IPS-20b (cell line): ENCODE measurements at regions not wholly inside any gene's neighbourhood (a gene's known extent, or its start where the extent isn't known, plus 50 kb on each side); places are given as distances from the start of the nearest gene placed in this dataset.

ENCODE experiments used
- H3K27ac ChIP-seq: one replicate; pipeline ENCODE4 v1.5.1; 2013; ENCODE audit warnings: low read length
- H3K27me3 ChIP-seq: 2 replicates; pipeline ENCODE4 v1.6.1; 2013; ENCODE audit warnings: mild to moderate bottlenecking, low read length, inconsistent platforms; ENCODE audit not compliant: insufficient read depth
- H3K36me3 ChIP-seq: 2 replicates; pipeline ENCODE4 v1.6.1; 2013; ENCODE audit warnings: low read depth, mild to moderate bottlenecking, inconsistent platforms, low read length, moderate library complexity; ENCODE audit not compliant: insufficient read depth
- H3K4me1 ChIP-seq: 2 replicates; pipeline ENCODE4 v1.6.1; 2013; ENCODE audit warnings: mild to moderate bottlenecking, control low read depth, inconsistent platforms, low read length, moderate library complexity; ENCODE audit not compliant: insufficient read depth
- H3K4me3 ChIP-seq: 2 replicates; pipeline ENCODE4 v1.5.1; 2013; ENCODE audit warnings: mild to moderate bottlenecking, low read length, inconsistent platforms
- H3K9ac ChIP-seq: 2 replicates; pipeline ENCODE4 v1.6.1; 2013; ENCODE audit warnings: low read depth, mild to moderate bottlenecking, inconsistent platforms, low read length, moderate library complexity
- H3K9me3 ChIP-seq: 2 replicates; pipeline ENCODE4 v1.6.1; 2013; ENCODE audit warnings: mild to moderate bottlenecking, low read depth, low read length, inconsistent platforms; ENCODE audit not compliant: insufficient read depth

DNA sequence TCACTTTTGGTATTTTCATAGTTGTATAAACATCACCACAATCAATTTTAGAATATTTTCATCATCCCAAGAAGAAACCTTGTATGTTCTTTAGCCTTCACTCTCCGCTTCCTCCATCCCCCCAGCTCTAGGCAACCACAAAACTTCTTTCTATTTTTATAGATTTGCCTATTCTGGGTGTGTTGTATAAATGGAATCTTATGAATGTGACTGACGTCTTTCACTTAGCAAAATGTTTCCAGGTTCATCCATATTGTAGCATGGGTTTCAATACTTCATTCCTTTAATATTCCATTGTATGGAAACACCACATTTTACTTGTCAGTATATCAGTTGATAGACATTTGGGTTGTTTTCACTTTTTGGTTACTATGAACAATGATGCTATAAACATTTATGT is 335.8 kb upstream of the GOLIM4 start:
- Histone ChIP-seq H3K27me3 (no peaks in the 10 kb centered on the region), H3K4me3 (no peak overlapping the region), H3K4me1 (peaks cover 2% of the 10 kb centered on the region; the same call in 1 of the 2 replicates), H3K9me3 (no peaks in the 10 kb centered on the region), H3K36me3 (no peaks in the 10 kb centered on the region), H3K9ac (no peak overlapping the region), H3K27ac (no peak overlapping the region)

DNA sequence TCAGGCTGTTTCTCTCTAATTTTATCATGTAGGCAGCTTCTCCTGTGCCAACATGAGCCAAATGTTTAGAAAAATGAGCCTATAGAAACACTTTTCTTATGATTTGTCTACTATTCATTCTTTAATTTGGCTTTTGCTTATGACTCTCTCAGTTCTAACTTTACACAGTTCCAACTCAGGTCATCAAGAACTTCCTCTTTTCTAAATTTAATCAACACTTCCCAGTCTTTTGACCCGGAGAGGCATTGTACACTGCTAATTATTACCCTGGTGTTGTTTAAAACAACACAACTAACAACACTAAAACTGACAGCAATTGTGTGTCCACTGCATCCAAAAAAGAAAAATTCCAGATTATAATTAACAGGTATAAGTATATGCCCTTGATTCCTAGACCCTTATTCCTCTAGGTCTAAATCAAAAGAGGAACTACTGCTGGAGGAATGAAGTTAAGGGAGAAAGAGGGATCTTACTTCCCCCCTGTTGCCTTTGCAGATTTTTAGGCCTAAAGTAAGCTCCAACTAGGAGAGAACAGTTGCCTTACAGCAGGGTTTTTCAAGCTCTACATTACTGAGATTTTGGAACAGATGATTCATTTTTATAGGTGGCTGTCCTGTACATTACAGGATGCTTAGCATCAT is 332.2 kb upstream of the GOLIM4 start:
- Histone ChIP-seq H3K4me1 (no peaks in the 10 kb centered on the region), H3K36me3 (no peaks in the 10 kb centered on the region), H3K9me3 (no peaks in the 10 kb centered on the region), H3K27me3 (no peaks in the 10 kb centered on the region), H3K27ac (no peak overlapping the region), H3K9ac (no peak overlapping the region), H3K4me3 (no peak overlapping the region)

DNA sequence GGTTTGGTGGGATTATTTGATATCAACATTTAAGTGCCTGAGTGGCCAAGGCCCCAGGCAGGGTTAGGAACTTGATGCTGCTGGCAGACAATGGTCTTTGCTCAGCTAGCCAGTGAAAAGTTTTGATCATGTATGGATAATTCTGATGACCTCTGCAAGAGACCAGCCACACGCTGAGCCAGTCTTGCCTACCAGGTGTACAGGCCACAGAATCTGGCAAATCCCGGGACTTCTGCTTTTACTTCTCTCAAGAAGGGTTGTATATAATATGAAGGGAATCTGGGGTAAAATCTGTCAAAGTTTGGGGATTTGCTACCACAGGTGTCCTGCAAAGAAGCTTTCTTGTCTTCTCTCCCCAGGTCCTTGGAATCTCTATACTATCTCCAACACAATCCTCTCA is 331.4 kb upstream of the GOLIM4 start:
- no peaks in the 10 kb centered on the region for H3K36me3 ChIP-seq
- no peak overlapping the region for H3K27ac ChIP-seq
- no peaks in the 10 kb centered on the region for H3K9me3 ChIP-seq
- H3K9ac ChIP-seq, result no peak overlapping the region
- no peaks in the 10 kb centered on the region for H3K4me1 ChIP-seq
- no peak overlapping the region for H3K4me3 ChIP-seq
- H3K27me3 ChIP-seq, result no peaks in the 10 kb centered on the region

DNA sequence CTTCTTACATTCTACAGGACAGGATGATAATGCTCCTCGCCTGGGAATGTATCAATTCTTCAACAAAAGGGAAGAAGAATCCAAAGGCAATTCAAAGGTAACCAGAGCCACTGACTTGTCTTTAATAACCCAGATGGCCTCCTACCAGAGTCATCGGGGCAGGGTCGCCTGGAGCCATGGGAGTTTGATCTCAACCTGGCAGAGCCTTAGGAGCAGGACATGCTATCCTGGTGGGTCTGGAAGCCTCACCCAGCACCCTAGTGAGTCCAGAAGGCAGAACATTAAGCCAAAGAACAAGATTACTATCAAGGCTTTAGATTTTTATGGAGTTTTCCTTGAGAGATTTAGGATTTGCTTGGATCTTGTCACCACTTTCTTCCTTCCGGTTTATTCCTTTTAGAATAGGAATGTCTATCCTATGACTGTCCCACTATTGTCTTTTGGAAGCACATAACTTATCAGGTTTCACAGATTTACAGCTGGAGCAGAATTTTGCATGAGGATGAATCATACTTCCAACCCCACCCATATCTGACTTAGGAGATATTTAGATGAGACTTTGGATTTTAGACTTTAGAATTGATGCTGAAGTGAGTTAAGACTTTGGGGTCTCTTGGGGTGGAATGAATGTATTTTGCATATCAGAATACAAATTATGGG is 330.3 kb upstream of the GOLIM4 start:
- Histone ChIP-seq H3K9ac (no peak overlapping the region), H3K4me1 (no peaks in the 10 kb centered on the region), H3K27me3 (no peaks in the 10 kb centered on the region), H3K27ac (no peak overlapping the region), H3K36me3 (no peaks in the 10 kb centered on the region), H3K9me3 (no peaks in the 10 kb centered on the region), H3K4me3 (no peak overlapping the region)

DNA sequence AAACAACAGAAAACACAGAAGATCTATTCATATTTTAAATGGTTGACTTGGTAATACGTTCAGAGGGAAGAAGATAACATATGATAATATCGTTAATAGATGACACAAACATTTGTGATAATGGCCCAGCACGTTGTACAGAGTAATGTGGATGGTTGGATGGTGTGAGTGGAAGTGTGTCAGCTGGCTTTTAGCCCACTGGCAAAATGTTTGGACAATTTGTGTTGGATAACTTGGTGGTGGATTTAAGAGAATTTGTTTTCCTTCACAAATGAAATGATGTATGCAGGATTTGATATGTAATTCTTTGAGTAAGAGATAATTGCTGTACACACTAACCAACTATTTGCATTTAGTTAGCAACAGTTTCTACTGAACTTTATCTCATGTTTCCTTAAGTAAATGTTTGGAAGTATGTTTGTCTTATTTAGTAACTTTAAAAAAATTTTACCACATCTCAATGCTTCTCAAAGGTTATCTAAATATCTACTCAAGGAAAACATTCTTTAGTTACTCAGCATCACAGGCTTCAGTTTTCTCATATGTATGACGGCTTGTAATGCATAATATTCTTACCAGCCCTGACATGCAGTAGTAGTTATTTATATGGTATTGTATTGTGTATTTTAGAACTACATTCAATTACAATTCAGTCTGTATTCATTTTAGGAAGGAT is 328.5 kb upstream of the GOLIM4 start:
- Histone ChIP-seq H3K9me3 (no peaks in the 10 kb centered on the region), H3K4me3 (no peak overlapping the region), H3K27ac (no peak overlapping the region), H3K9ac (no peak overlapping the region), H3K36me3 (no peaks in the 10 kb centered on the region), H3K4me1 (no peaks in the 10 kb centered on the region), H3K27me3 (no peaks in the 10 kb centered on the region)

DNA sequence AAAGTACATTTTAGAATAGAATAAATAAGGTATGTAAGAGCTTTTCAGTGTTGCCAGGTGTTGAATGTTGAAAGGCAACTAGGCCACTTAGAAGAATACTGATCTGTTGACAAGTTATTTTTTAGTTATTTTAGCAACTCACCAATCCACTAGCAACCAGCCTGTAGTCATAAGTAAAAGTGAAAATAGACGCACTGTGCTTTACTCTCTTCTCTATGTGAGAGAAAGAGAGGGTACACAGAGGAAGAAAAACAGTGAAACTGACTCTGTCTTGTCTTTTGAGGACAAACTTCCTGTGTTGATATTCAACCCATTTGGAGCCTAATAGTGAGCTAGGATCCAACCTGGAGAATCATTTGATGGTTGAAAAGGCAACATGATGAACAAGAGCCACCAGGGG is 327.1 kb upstream of the GOLIM4 start:
- no peak overlapping the region for H3K4me3 ChIP-seq
- no peaks in the 10 kb centered on the region for H3K36me3 ChIP-seq
- no peak overlapping the region for H3K27ac ChIP-seq
- H3K9ac ChIP-seq, result no peak overlapping the region
- H3K9me3 ChIP-seq, result no peaks in the 10 kb centered on the region
- peaks cover 9% of the 10 kb centered on the region; the same call in 1 of the 2 replicates for H3K4me1 ChIP-seq
- no peaks in the 10 kb centered on the region for H3K27me3 ChIP-seq

DNA sequence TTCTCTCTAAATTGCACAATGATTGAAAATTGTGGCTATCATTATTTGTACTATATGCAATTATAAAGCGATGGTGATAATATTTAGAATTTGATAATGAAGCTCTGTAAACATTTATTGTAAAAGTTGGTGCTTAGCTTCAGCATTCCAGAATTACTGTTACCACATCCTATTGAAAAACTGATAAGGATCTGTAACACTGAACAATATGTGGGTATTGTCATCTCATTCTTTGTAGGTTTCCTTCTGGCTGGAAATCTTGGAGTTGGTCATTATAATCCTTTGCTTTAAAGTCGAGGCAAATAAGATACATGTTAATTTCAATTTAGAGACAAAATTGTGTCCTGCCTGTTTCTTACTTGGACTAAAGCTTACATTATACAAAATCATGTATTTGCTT is 323.4 kb upstream of the GOLIM4 start:
- no peak overlapping the region for H3K9ac ChIP-seq
- peaks cover 13% of the 10 kb centered on the region; the same call in 1 of the 2 replicates for H3K4me1 ChIP-seq
- no peaks in the 10 kb centered on the region for H3K9me3 ChIP-seq
- no peak overlapping the region for H3K4me3 ChIP-seq
- H3K36me3 ChIP-seq, result no peaks in the 10 kb centered on the region
- no peaks in the 10 kb centered on the region for H3K27me3 ChIP-seq
- no peak overlapping the region for H3K27ac ChIP-seq

DNA sequence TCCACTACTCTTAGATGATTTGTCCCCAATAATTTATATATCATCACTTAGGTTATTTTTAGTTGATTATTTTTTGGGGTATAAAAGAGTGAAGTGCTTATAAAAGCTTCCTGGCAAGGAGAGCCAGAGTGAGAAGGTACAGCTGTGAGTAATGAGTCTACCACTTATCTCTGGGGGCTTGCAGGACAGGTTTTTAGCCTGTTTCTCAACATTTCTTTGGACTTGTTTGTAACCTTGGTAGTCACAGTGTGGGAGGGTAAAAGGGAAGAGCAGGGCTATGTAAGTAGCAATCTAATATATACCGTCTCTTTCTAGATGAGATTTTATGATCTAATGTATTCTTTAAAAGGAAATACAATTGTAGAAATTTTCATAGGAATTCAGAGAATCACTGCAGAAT is 321.3 kb upstream of the GOLIM4 start:
- Histone ChIP-seq H3K4me1 (peaks cover 13% of the 10 kb centered on the region; the same call in 1 of the 2 replicates), H3K9ac (no peak overlapping the region), H3K9me3 (no peaks in the 10 kb centered on the region), H3K4me3 (no peak overlapping the region), H3K36me3 (no peaks in the 10 kb centered on the region), H3K27ac (no peak overlapping the region), H3K27me3 (no peaks in the 10 kb centered on the region)

DNA sequence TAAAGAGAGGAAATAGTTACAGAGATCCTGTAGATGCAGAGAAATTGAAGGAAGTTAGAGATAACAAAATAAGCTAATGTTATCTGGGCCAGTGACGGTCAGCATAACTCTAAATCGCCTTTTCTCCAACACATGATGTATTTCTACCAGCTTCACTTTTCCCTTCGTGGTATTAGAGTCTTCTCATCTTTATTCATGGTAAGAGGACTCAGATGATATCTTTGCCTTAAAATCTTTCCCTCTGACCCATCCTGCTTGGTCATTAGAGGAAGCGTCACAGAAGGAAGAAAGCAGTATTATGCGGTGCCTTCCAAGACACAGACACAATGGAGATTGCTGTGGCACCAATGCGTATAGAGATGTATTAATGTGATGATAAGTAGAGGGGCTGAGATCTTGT is 320.7 kb upstream of the GOLIM4 start:
- Histone ChIP-seq H3K36me3 (no peaks in the 10 kb centered on the region), H3K4me3 (no peak overlapping the region), H3K27me3 (no peaks in the 10 kb centered on the region), H3K27ac (no peak overlapping the region), H3K9me3 (no peaks in the 10 kb centered on the region), H3K9ac (no peak overlapping the region), H3K4me1 (peaks cover 13% of the 10 kb centered on the region; the same call in 1 of the 2 replicates)

DNA sequence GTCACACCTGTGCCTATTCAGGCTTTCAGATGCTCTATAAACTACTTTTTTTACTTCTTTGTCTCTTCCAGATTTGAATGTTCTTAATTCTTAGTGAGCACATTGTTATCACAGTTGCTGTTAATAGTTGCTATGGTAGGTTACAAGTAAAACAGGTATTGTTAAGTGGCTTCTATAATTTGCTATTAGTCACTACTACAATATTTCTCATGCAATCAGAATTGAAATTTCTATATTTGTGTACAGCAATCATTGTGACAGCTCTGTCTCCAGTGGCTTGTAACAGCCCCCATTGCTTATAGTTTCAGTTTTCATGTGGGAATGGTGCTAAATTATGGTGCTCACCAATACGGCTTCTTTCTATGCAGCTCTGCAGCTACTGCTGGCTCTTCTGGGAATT is 318.4 kb upstream of the GOLIM4 start:
- Histone ChIP-seq H3K4me3 (no peak overlapping the region), H3K9me3 (no peaks in the 10 kb centered on the region), H3K27me3 (no peaks in the 10 kb centered on the region), H3K9ac (no peak overlapping the region), H3K4me1 (peaks cover 13% of the 10 kb centered on the region; the same call in 1 of the 2 replicates), H3K27ac (no peak overlapping the region), H3K36me3 (no peaks in the 10 kb centered on the region)

DNA sequence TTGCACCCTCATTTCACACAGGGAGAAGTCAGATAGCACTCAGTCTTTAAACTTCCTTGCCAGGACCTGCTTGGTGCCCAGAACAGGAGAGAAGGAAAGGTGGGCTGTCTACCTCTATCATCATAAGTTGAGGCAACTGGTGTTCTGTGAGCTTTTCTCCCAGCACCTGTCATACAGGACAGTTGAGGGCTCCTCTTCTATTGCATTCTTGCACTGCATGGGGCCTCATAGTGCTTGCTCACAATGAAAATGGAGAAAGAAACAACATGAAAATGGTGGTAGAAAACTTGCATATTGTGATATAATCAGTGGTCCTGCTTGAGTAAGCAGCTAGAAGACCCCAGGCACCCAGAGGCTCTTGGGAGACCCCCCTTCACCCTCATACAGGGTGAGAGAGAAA is 311.7 kb upstream of the GOLIM4 start:
- Histone ChIP-seq H3K27ac (no peak overlapping the region), H3K4me3 (no peak overlapping the region), H3K4me1 (no peaks in the 10 kb centered on the region; the same call in 1 of the 2 replicates), H3K27me3 (no peaks in the 10 kb centered on the region), H3K36me3 (no peaks in the 10 kb centered on the region), H3K9ac (no peak overlapping the region), H3K9me3 (no peaks in the 10 kb centered on the region)

DNA sequence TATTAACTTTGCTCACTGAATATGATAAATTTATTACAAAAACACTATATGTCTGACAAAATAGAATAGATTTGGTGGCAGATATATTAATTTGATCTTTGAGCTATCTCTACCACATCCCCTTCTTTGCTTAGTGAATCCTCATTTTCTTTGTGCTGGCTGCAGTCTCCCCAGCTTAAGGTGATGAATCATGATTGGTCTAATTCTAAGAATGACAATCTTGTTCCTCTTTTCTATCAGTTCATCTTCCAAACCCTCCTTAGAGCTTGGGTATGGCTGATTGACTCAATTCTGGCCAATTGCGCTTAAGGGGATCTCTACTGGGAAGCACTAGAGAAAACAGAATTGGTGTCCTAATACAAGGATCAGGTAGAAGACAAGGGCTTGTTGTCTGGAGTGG is 309.6 kb upstream of the GOLIM4 start:
- no peak overlapping the region for H3K27ac ChIP-seq
- H3K9me3 ChIP-seq, result no peaks in the 10 kb centered on the region
- H3K27me3 ChIP-seq, result no peaks in the 10 kb centered on the region
- no peak overlapping the region for H3K9ac ChIP-seq
- no peak overlapping the region for H3K4me3 ChIP-seq
- H3K36me3 ChIP-seq, result no peaks in the 10 kb centered on the region
- no peaks in the 10 kb centered on the region; the same call in 1 of the 2 replicates for H3K4me1 ChIP-seq
